OCI-LY3 (cell line): ENCODE measurements at regions not wholly inside any gene's neighbourhood (a gene's known extent, or its start where the extent isn't known, plus 50 kb on each side); places are given as distances from the start of the nearest gene placed in this dataset.

Experiments used
- CTCF ChIP-seq: fragments of 200-600, 300-600 bp; sonication (generic); IDR thresholded peaks from 2 replicates; pipeline ENCODE4 v1.5.1; 2014; ENCODE audit warnings: antibody characterized with exemption, low read length, low read depth
- EZH2phosphoT487 ChIP-seq: fragments of 200-600 bp; shearing (Covaris generic); IDR thresholded peaks from 2 replicates; pipeline ENCODE4 v1.6.1; 2018; ENCODE audit warnings: antibody characterized with exemption, mixed run types, low read depth

- TF ChIP-seq CTCF (no peak), EZH2phosphoT487 (no peak)
Measured at GRCh38 chr3:124261306-124261705, 269.4 kb upstream of the ROPN1 start.
